Trophoblast cell (in vitro differentiated cells and primary cell): ENCODE measurements at regions not wholly inside any gene's neighbourhood (a gene's known extent, or its start where the extent isn't known, plus 50 kb on each side); places are given as distances from the start of the nearest gene placed in this dataset.

Experiments used
- DNase-seq, 2 donors: peaks; one replicate each; pipeline ENCODE4 v3.0.0-alpha.2; 2016
- H2AFZ ChIP-seq: 2 replicates; pipeline ENCODE4 v1.6.1; 2013; ENCODE audit warnings: low read length, moderate library complexity, mild to moderate bottlenecking; ENCODE audit not compliant: insufficient read depth, poor library complexity
- H2AK5ac ChIP-seq: 2 replicates; pipeline ENCODE4 v1.6.1; 2013; ENCODE audit warnings: mild to moderate bottlenecking, low read length
- H2BK120ac ChIP-seq: 2 replicates; pipeline ENCODE4 v1.6.1; 2013; ENCODE audit warnings: low read length, mild to moderate bottlenecking, moderate library complexity; ENCODE audit not compliant: insufficient read depth, poor library complexity
- H2BK12ac ChIP-seq: 2 replicates; pipeline ENCODE4 v1.6.1; 2013; ENCODE audit warnings: mild to moderate bottlenecking, low read length, moderate library complexity
- H2BK5ac ChIP-seq: 2 replicates; pipeline ENCODE4 v1.6.1; 2013; ENCODE audit warnings: low read length, low read depth, moderate library complexity, mild to moderate bottlenecking; ENCODE audit not compliant: poor library complexity
- H3K14ac ChIP-seq: 2 replicates; pipeline ENCODE4 v1.6.1; 2013; ENCODE audit warnings: mild to moderate bottlenecking, low read length
- H3K18ac ChIP-seq: 2 replicates; pipeline ENCODE4 v1.6.1; 2013; ENCODE audit warnings: mild to moderate bottlenecking, low read length
- H3K23ac ChIP-seq: 2 replicates; pipeline ENCODE4 v1.6.1; 2013; ENCODE audit warnings: low read length
- H3K27ac ChIP-seq: 2 replicates; pipeline ENCODE4 v1.5.1; 2013; ENCODE audit warnings: low read depth, mild to moderate bottlenecking, inconsistent platforms, low read length, moderate library complexity
- H3K27me3 ChIP-seq: 2 replicates; pipeline ENCODE4 v1.6.1; 2013; ENCODE audit warnings: inconsistent platforms, mild to moderate bottlenecking, low read length, moderate library complexity; ENCODE audit not compliant: insufficient read depth
- H3K36me3 ChIP-seq, 2 experiments: 1 replicate in 1 of 2; 2 replicates in 1 of 2; pipeline ENCODE4 v1.6.1; 2013; ENCODE audit warnings: low read length in 2 of 2, mild to moderate bottlenecking in 2 of 2, moderate library complexity in 1 of 2; ENCODE audit not compliant: insufficient read depth in 2 of 2, control insufficient read depth in 1 of 2
- H3K4ac ChIP-seq: 2 replicates; pipeline ENCODE4 v1.6.1; 2013; ENCODE audit warnings: low read depth, mild to moderate bottlenecking, low read length, moderate library complexity
- H3K4me1 ChIP-seq, 2 experiments: 1 replicate in 1 of 2; 2 replicates in 1 of 2; pipeline ENCODE4 v1.6.1; 2013; ENCODE audit warnings: low read length in 2 of 2, mild to moderate bottlenecking in 2 of 2, moderate library complexity in 1 of 2; ENCODE audit not compliant: insufficient read depth in 2 of 2, control insufficient read depth in 1 of 2
- H3K4me2 ChIP-seq: 2 replicates; pipeline ENCODE4 v1.6.1; 2013; ENCODE audit warnings: inconsistent platforms, mild to moderate bottlenecking, low read length, moderate library complexity
- H3K4me3 ChIP-seq: 2 replicates; pipeline ENCODE4 v1.5.1; 2013; ENCODE audit warnings: mild to moderate bottlenecking, low read depth, low read length, inconsistent platforms
- H3K79me1 ChIP-seq: one replicate; pipeline ENCODE4 v1.6.1; 2013; ENCODE audit warnings: low read length
- H3K79me2 ChIP-seq: 2 replicates; pipeline ENCODE4 v1.6.1; 2013; ENCODE audit warnings: low read length, mild to moderate bottlenecking; ENCODE audit not compliant: control insufficient read depth, insufficient read depth, poor library complexity
- H3K9ac ChIP-seq: 2 replicates; pipeline ENCODE4 v1.6.1; 2013; ENCODE audit warnings: mild to moderate bottlenecking, low read length
- H3K9me3 ChIP-seq: 2 replicates; pipeline ENCODE4 v1.6.1; 2013; ENCODE audit warnings: low read depth, mild to moderate bottlenecking, control low read depth, inconsistent platforms, low read length; ENCODE audit not compliant: insufficient read depth
- H4K12ac ChIP-seq: 2 replicates; pipeline ENCODE4 v1.6.1; 2013; ENCODE audit warnings: low read depth, mild to moderate bottlenecking, low read length, moderate library complexity
- H4K8ac ChIP-seq: 2 replicates; pipeline ENCODE4 v1.6.1; 2013; ENCODE audit warnings: low read depth, mild to moderate bottlenecking, low read length, moderate library complexity
- H4K91ac ChIP-seq: one replicate; pipeline ENCODE4 v1.6.1; 2013; ENCODE audit warnings: low read depth, mild to moderate bottlenecking, low read length, moderate library complexity
- WGBS: extraction: QIAGEN DNeasy Blood & Tissue Kit; methylation state at CpG from one replicate; pipeline ENCODE4 v1.1.7; 2013; ENCODE audit warnings: missing lambda C conversion rate; ENCODE audit not compliant: insufficient read length, insufficient coverage; ENCODE audit errors: extremely low coverage; 5-methylcytosine and 5-hydroxymethylcytosine counted together

DNA sequence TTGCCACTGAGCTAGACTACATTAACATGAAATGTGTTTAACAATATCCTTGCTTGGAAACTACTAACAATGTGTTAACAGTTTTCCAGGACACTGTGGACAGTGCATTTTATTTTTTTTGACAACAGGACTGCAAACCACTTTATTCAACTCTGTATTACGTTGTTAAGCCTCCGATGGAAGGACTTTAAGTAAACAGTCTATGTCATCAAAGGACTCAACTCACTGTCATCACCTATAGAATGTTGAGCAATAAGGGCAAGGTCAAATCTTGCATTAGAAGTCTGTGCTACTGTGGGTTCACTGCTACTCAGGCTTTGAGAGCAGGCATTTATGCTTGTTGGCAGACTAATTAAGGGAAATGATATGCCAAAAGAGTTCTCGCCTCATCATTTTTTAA, 483.7 kb downstream of the FLRT2 start:
- no peak overlapping the region for H3K4me3 ChIP-seq
- no peaks in the 10 kb centered on the region for H3K27me3 ChIP-seq
- H2AK5ac ChIP-seq = no peak overlapping the region
- H4K91ac ChIP-seq = no peak overlapping the region
- H3K14ac ChIP-seq = no peak overlapping the region
- no peak overlapping the region for H2BK5ac ChIP-seq
- H4K12ac ChIP-seq = no peak overlapping the region
- H4K8ac ChIP-seq = no peak overlapping the region
- no peak overlapping the region for H3K4ac ChIP-seq
- no peak overlapping the region for H3K9ac ChIP-seq
- no peaks in the 10 kb centered on the region for H3K36me3 ChIP-seq
- H3K4me2 ChIP-seq = no peak overlapping the region
- H3K9me3 ChIP-seq = no peaks in the 10 kb centered on the region
- H3K79me2 ChIP-seq = no peaks in the 10 kb centered on the region
- no peak overlapping the region for H3K27ac ChIP-seq
- no peak overlapping the region for H2AFZ ChIP-seq
- no peak for DNase-seq
- H2BK120ac ChIP-seq = no peak overlapping the region
- no CpG with 5 or more reads among the region's 3 CpGs for WGBS
- no peaks in the 10 kb centered on the region for H3K4me1 ChIP-seq
- H3K18ac ChIP-seq = no peak overlapping the region
- no peaks in the 10 kb centered on the region for H3K79me1 ChIP-seq
- H3K23ac ChIP-seq = no peak overlapping the region
- no peak overlapping the region for H2BK12ac ChIP-seq

DNA sequence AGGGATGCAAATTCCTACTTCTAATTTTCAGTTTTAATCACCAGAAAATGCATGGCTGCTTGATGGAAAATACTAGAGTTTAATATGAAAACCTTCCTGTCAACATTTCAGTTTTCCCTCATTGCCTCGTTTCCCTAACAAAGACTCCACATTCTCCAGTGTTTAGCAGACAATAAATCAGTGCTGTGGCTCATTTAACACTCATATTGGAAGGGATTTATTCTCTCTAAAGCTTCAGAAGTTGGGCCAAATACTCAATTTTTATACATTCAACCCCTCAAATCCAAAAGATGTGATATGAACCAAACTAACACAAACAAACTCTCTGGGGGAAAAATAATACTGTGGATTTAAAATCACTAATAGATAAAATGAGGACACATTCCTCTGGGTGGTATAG, 482.5 kb downstream of the FLRT2 start:
- Histone ChIP-seq H3K36me3 (no peaks in the 10 kb centered on the region), H3K27ac (no peak overlapping the region), H3K4me2 (no peak overlapping the region), H4K8ac (no peak overlapping the region), H3K79me1 (no peaks in the 10 kb centered on the region), H3K9ac (no peak overlapping the region), H3K4me1 (no peaks in the 10 kb centered on the region), H3K79me2 (no peaks in the 10 kb centered on the region), H3K4me3 (no peak overlapping the region), H2AK5ac (no peak overlapping the region), H2BK5ac (no peak overlapping the region), H2BK12ac (no peak overlapping the region), H3K27me3 (no peaks in the 10 kb centered on the region), H3K14ac (no peak overlapping the region), H2AFZ (no peak overlapping the region), H4K91ac (no peak overlapping the region), H3K4ac (no peak overlapping the region), H3K9me3 (no peaks in the 10 kb centered on the region), H3K18ac (no peak overlapping the region), H4K12ac (no peak overlapping the region), H3K23ac (no peak overlapping the region), H2BK120ac (no peak overlapping the region)
- WGBS = no CpG with 5 or more reads among the region's 1 CpG
- no peak for DNase-seq

DNA sequence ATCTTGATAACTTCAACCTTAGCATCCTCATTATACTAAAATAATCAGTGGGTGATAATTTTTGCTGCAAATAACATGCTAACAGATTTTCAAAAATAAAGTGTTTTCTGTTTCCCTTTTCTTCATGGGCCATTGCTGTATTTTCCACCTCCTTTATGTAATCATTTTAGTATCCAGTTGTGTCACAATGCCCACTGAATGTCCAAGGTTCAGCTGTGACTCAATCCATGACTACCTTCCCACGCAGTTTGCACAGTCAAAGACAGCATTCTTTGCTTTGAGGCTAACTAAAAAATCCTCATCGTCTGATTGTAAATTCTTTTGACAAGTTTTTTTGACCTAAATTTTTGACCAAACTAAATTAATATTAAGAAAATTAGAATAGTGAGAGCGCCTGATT, 474.1 kb downstream of the FLRT2 start:
- Histone ChIP-seq H4K91ac (no peak overlapping the region), H2AFZ (no peak overlapping the region), H2AK5ac (no peak overlapping the region), H3K23ac (no peak overlapping the region), H3K9me3 (no peaks in the 10 kb centered on the region), H4K8ac (no peak overlapping the region), H2BK120ac (no peak overlapping the region), H2BK12ac (no peak overlapping the region), H3K9ac (no peak overlapping the region), H3K14ac (no peak overlapping the region), H3K27ac (no peak overlapping the region), H3K18ac (no peak overlapping the region), H3K36me3 (no peaks in the 10 kb centered on the region), H3K4me3 (no peak overlapping the region), H3K79me2 (no peaks in the 10 kb centered on the region), H3K4me1 (no peaks in the 10 kb centered on the region), H3K79me1 (no peaks in the 10 kb centered on the region), H3K4ac (no peak overlapping the region), H3K27me3 (no peaks in the 10 kb centered on the region), H4K12ac (no peak overlapping the region), H3K4me2 (no peak overlapping the region), H2BK5ac (no peak overlapping the region)
- no CpG with 5 or more reads among the region's 3 CpGs for WGBS
- DNase-seq = no peak

DNA sequence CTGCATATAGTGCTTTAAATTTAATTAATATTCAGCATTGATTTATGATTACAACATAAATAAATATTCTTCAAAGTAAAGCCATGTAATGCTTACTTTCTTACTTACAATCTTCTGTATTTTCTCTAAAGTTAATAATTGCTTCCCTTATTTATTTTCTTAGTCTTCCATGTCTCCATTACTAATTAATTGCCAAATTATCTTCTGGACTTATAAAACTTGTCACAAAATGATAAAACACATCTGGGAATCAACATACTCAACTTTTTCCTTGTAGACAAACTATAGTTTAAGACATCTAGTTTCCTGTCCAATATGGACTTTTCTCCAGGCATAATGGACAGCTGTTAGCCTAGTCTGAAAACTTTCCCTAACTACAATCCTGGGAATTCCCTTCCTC, 466.6 kb downstream of the FLRT2 start:
- no peak overlapping the region for H2BK120ac ChIP-seq
- no peaks in the 10 kb centered on the region for H3K79me1 ChIP-seq
- H4K91ac ChIP-seq = no peak overlapping the region
- no peak overlapping the region for H3K4ac ChIP-seq
- H3K27ac ChIP-seq = no peak overlapping the region
- no peak overlapping the region for H3K14ac ChIP-seq
- no peak overlapping the region for H2BK12ac ChIP-seq
- H3K4me3 ChIP-seq = no peak overlapping the region
- H3K4me2 ChIP-seq = no peak overlapping the region
- H3K9ac ChIP-seq = no peak overlapping the region
- no peaks in the 10 kb centered on the region for H3K4me1 ChIP-seq
- H3K23ac ChIP-seq = no peak overlapping the region
- DNase-seq = no peak
- no peaks in the 10 kb centered on the region for H3K36me3 ChIP-seq
- H3K27me3 ChIP-seq = no peaks in the 10 kb centered on the region
- no peak overlapping the region for H2BK5ac ChIP-seq
- H3K79me2 ChIP-seq = no peaks in the 10 kb centered on the region
- H3K9me3 ChIP-seq = no peaks in the 10 kb centered on the region
- H2AK5ac ChIP-seq = no peak overlapping the region
- no peak overlapping the region for H3K18ac ChIP-seq
- no peak overlapping the region for H4K8ac ChIP-seq
- H4K12ac ChIP-seq = no peak overlapping the region
- no peak overlapping the region for H2AFZ ChIP-seq

DNA sequence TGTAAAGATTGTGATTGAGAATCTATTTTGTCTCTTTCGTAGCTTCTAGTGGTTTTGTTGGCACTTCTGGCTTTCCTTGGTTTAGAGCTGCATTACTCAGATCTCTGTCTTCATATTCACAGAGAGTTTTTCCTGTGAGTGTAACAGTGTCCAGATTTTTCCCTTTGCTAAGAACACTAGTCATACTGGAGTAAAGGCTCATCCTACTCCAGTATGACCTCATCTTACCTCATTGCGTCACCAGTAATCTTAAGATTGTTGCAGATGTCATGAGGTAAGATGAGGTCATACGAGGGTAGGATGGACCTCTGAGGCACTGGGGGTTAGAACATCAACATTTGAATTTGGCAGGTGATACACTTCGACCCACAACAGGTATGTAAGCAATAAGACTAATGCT, 461.2 kb downstream of the FLRT2 start:
- no peak overlapping the region for H2AK5ac ChIP-seq
- H2BK120ac ChIP-seq = no peak overlapping the region
- H3K9ac ChIP-seq = no peak overlapping the region
- WGBS = no CpG with 5 or more reads among the region's 4 CpGs
- no peak overlapping the region for H3K27ac ChIP-seq
- no peaks in the 10 kb centered on the region for H3K36me3 ChIP-seq
- H3K4ac ChIP-seq = no peak overlapping the region
- H3K18ac ChIP-seq = no peak overlapping the region
- H4K91ac ChIP-seq = no peak overlapping the region
- no peak overlapping the region for H2BK12ac ChIP-seq
- no peak overlapping the region for H3K4me2 ChIP-seq
- no peaks in the 10 kb centered on the region for H3K4me1 ChIP-seq
- H3K9me3 ChIP-seq = no peaks in the 10 kb centered on the region
- H2BK5ac ChIP-seq = no peak overlapping the region
- no peak overlapping the region for H3K4me3 ChIP-seq
- H4K12ac ChIP-seq = no peak overlapping the region
- no peak overlapping the region for H3K14ac ChIP-seq
- H3K27me3 ChIP-seq = no peaks in the 10 kb centered on the region
- H4K8ac ChIP-seq = no peak overlapping the region
- no peak overlapping the region for H3K23ac ChIP-seq
- no peak overlapping the region for H2AFZ ChIP-seq
- H3K79me2 ChIP-seq = no peaks in the 10 kb centered on the region
- DNase-seq = no peak
- no peaks in the 10 kb centered on the region for H3K79me1 ChIP-seq
